Breast epithelium (tissue), 4 donors: ENCODE measurements at regions not wholly inside any gene's neighbourhood (a gene's known extent, or its start where the extent isn't known, plus 50 kb on each side); places are given as distances from the start of the nearest gene placed in this dataset.

Experiments used
- DNase-seq, 2 donors: peaks; one replicate each; pipeline ENCODE4 v3.0.0-alpha.2; 2019; ENCODE audit warnings: low spot score in 2 of 2
- H3K27ac ChIP-seq, 2 donors: fragments of 200-600 bp; sonication (generic) in 1 of 2; one replicate each; pipeline ENCODE4 v1.5.1; 2016 to 2019; ENCODE audit warnings: mild to moderate bottlenecking in 1 of 2
- H3K27me3 ChIP-seq, 2 donors: fragments of 200-600 bp; sonication (generic) in 1 of 2; one replicate each; pipeline versions ENCODE4 v1.5.1 to v1.6.0; 2017 to 2019; ENCODE audit warnings: control low read depth in 1 of 2, mild to moderate bottlenecking in 1 of 2
- H3K36me3 ChIP-seq: fragments of 200-600 bp; one replicate; pipeline ENCODE4 v1.5.1; 2019
- H3K4me1 ChIP-seq, 2 donors: fragments of 200-600 bp; sonication (generic); one replicate each; pipeline ENCODE4 v1.5.1; 2016 to 2019; ENCODE audit warnings: control low read depth in 1 of 2
- H3K4me3 ChIP-seq, 3 donors: fragments of 200-600 bp; sonication (generic); 1 replicate in 2 of 3; 2 replicates in 1 of 3; pipeline ENCODE4 v1.5.1; 2016 to 2019; ENCODE audit warnings: mild to moderate bottlenecking in 3 of 3, moderate library complexity in 2 of 3
- H3K9me3 ChIP-seq, 2 donors: fragments of 200-600 bp; sonication (generic) in 1 of 2; one replicate each; pipeline ENCODE4 v1.5.1; 2016 to 2019; ENCODE audit warnings: control low read depth in 1 of 2
- POLR2A ChIP-seq: fragments of 450-650 bp; IDR thresholded peaks from one replicate; pipeline ENCODE4 v1.6.1; 2016; ENCODE audit warnings: antibody characterized with exemption, mild to moderate bottlenecking, moderate library complexity
- POLR2AphosphoS5 ChIP-seq, 3 donors: sonication (generic); formaldehyde crosslinking; IDR thresholded peaks; one replicate each; pipeline ENCODE4 v1.6.1; 2017; ENCODE audit warnings: antibody characterized with exemption in 3 of 3
- intact Hi-C: fragments of 100-400 bp; cut with DNase I; formaldehyde crosslinking; loops from one replicate; pipeline ENCODE4 v1.15.1; 2023; ENCODE audit warnings: low total_unique reads
- TF ChIP-seq, protein P1 (sequence below), 3 donors: fragments of 450-650 bp; IDR thresholded peaks; one replicate each; pipeline ENCODE4 v1.5.1; 2016 to 2017; ENCODE audit warnings: antibody characterized with exemption in 3 of 3, mild to moderate bottlenecking in 3 of 3, moderate library complexity in 3 of 3

DNA sequence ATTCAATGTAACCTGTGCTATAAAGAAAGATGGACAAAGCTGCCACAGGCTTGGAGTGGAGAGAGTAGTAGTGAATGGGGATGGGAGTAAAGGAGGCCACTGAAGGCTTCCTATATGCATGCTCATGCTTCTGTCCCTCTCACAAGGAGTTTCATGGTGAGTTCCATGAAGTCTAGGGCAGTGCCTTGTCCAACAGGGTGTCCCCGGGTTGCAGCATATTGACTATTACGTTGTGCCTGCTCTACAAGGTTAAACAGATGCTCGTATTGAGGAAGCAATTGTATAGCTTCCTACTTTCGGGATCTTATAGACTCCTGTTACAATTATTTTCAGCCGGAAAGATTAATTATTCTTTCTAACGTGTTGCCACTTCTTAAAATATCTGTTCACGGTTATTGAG is 129.1 kb upstream of the PIK3R1 start:
- no peak for DNase-seq
- peak overlapping the region in 1 of 2 donors; percentile 63 for H3K27ac ChIP-seq
- no peaks in the 10 kb centered on the region for H3K4me1 ChIP-seq
- H3K9me3 ChIP-seq = no peaks in the 10 kb centered on the region
- no peaks in the 10 kb centered on the region for H3K27me3 ChIP-seq
- TF ChIP-seq, protein P1, sequence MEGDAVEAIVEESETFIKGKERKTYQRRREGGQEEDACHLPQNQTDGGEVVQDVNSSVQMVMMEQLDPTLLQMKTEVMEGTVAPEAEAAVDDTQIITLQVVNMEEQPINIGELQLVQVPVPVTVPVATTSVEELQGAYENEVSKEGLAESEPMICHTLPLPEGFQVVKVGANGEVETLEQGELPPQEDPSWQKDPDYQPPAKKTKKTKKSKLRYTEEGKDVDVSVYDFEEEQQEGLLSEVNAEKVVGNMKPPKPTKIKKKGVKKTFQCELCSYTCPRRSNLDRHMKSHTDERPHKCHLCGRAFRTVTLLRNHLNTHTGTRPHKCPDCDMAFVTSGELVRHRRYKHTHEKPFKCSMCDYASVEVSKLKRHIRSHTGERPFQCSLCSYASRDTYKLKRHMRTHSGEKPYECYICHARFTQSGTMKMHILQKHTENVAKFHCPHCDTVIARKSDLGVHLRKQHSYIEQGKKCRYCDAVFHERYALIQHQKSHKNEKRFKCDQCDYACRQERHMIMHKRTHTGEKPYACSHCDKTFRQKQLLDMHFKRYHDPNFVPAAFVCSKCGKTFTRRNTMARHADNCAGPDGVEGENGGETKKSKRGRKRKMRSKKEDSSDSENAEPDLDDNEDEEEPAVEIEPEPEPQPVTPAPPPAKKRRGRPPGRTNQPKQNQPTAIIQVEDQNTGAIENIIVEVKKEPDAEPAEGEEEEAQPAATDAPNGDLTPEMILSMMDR (IDR thresholded peaks at IDR 0.05) = no peak
- TF ChIP-seq POLR2A (no peak), POLR2AphosphoS5 (IDR thresholded peaks at IDR 0.05) (no peak)
- no peaks in the 10 kb centered on the region for H3K36me3 ChIP-seq
- intact Hi-C loops = no loop called here
- H3K4me3 ChIP-seq = no peak overlapping the region

DNA sequence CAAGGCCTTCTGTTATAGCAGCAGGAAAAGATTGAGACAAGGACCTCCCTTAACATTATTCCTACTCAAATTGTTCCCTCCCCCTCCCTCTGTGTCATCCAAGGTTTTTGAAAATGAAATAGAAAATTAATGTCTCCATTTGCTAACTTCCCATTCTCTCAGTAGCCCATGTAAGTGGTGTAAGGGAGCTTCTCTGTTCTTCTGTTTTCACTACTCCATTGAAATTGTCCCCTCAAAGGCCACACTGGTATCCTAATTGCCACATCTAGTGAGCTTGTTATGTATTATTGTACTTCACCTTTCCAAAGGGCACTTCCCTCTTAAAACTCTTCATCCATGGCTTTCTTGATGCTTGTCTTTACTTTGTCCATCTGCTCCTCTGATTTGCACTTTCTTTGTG is 131.2 kb upstream of the PIK3R1 start:
- no peaks in the 10 kb centered on the region for H3K9me3 ChIP-seq
- H3K36me3 ChIP-seq = no peaks in the 10 kb centered on the region
- no peak overlapping the region for H3K4me3 ChIP-seq
- DNase-seq = no peak
- intact Hi-C loops = no loop called here
- no peaks in the 10 kb centered on the region for H3K27me3 ChIP-seq
- H3K27ac ChIP-seq = no peak overlapping the region
- TF ChIP-seq POLR2A = no peak
- TF ChIP-seq, protein P1 (IDR thresholded peaks at IDR 0.05) = no peak
- no peak for TF ChIP-seq POLR2AphosphoS5 (IDR thresholded peaks at IDR 0.05)
- H3K4me1 ChIP-seq = no peaks in the 10 kb centered on the region

DNA sequence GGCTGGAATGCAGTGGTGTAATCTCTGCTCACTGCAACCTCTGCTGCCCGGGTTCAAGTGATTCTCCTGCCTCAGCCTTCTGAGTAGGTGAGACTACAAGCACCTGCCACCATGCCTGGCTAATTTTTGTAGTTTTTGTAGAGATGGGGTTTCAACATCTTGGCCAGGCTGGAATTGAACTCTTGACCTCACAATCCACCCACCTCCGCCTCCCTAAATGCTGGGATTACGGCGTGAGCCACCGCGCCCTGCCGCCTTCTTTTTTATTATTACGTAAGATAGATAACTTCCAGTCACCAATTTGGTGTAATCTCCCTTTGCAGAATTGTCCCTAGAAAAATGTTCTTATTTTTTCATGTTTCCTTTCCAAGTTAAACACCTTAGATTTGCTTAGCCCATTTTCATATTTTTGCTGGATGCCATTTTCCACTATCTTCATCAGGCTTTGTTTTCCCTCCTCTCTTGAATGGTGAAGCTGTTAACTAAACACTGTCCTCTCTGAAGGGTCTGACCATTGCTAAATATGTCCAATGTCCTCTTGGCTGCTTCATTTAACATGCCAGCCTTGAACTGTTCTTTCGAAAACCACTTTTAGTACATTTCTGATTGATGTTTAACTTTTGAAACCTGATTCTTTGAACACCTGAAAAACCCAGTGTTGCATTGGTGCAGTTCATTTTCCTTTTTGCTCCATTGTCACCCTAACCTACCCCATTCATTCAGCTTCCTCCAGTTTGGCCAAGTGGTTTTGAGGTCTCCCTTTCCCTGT is 135.1 kb upstream of the PIK3R1 start:
- TF ChIP-seq POLR2A (no peak), POLR2AphosphoS5 (IDR thresholded peaks at IDR 0.05) (no peak)
- TF ChIP-seq, protein P1 (IDR thresholded peaks at IDR 0.05) = no peak

DNA sequence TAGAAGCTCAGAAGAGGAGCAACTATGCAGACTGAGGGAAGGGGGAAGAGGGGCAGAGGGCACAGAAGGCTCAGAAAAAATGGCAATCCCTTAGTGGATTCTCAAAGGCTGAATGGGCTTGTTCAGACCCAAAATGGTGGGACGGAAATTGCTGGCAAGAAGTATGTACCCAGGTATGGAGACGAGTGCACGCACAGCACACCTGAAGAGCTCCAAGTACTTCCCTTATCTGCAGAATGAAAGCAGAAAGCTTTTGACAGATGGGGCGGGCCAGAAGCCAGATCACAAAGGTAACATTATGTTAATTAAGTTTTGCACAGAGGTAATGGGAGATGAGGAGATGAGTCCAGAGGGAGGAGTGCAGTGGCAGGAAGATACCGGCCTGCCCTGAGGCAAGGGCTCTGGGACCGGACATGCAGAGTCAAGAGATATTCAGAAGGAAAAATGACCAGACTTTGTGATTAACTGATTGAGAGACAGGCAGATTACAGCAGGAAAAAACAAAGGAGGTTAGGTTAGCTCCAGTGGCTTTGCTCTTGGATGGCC is 138.1 kb upstream of the PIK3R1 start:
- H3K9me3 ChIP-seq = no peaks in the 10 kb centered on the region
- H3K4me3 ChIP-seq = no peak overlapping the region
- TF ChIP-seq, protein P1 (IDR thresholded peaks at IDR 0.05) = no peak
- no peak for TF ChIP-seq POLR2AphosphoS5 (IDR thresholded peaks at IDR 0.05)
- TF ChIP-seq POLR2A = no peak
- intact Hi-C loops = no loop called here
- no peaks in the 10 kb centered on the region for H3K27me3 ChIP-seq
- no peak overlapping the region for H3K27ac ChIP-seq
- no peaks in the 10 kb centered on the region for H3K36me3 ChIP-seq
- no peak for DNase-seq
- no peaks in the 10 kb centered on the region for H3K4me1 ChIP-seq

More for the DNA sequence above, 135.1 kb upstream of the PIK3R1 start:
- no peaks in the 10 kb centered on the region for H3K27me3 ChIP-seq
- H3K27ac ChIP-seq = no peak overlapping the region
- H3K4me3 ChIP-seq = no peak overlapping the region
- no peak for DNase-seq
- no peaks in the 10 kb centered on the region for H3K4me1 ChIP-seq
- H3K9me3 ChIP-seq = no peaks in the 10 kb centered on the region
- intact Hi-C loops = no loop called here
- no peaks in the 10 kb centered on the region for H3K36me3 ChIP-seq

DNA sequence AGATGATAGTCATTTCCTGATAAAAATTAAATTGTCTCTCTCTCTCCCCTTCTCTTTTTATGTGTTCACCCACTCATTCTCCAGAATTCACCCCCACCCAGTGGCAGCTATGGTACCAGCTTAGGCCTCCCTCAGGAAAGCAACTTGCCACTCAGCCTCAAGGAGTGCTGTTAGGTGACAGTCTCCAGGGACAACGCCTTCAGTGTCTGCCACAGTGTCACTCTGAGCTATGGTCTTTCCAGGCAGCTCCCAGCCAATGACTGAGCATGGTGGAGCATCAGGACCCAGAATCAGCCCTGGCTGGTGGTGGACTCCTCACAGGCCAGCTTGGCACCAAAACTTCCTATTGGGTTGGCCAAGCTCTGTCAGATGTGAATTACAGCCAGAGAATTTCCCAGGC is 140.9 kb upstream of the PIK3R1 start:
- no peak for DNase-seq
- no peaks in the 10 kb centered on the region for H3K36me3 ChIP-seq
- H3K4me3 ChIP-seq = no peak overlapping the region
- H3K27ac ChIP-seq = no peak overlapping the region
- H3K9me3 ChIP-seq = no peaks in the 10 kb centered on the region
- H3K4me1 ChIP-seq = no peaks in the 10 kb centered on the region
- no peaks in the 10 kb centered on the region for H3K27me3 ChIP-seq
- intact Hi-C loops = no loop called here
- TF ChIP-seq, protein P1 (IDR thresholded peaks at IDR 0.05) = no peak
- no peak for TF ChIP-seq POLR2AphosphoS5 (IDR thresholded peaks at IDR 0.05)
- no peak for TF ChIP-seq POLR2A
